ENCODE measurements at regions not wholly inside any gene's neighbourhood (a gene's known extent, or its start where the extent isn't known, plus 50 kb on each side); places are given as distances from the start of the nearest gene placed in this dataset.

DNA sequence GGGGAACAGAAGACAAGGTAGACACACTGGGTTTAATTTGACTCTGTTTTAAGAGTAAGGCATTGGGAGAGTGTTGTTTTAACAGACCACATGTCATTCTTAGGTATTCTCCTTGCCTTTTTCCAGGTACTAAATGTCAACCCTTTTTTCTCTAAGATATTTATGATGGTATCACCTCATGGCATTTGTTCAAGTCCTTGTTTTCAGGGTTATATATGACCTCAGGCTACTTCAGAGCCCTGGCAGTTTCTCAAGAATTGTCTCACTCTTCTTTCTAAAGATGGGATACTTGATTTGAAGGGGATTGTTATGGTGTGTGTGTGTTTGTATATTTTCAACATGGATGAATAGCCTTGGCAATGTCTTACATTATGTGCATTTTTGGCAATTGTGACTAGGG is 131.1 kb upstream of the ACTBL2 start:
- TF ChIP-seq, protein P1, sequence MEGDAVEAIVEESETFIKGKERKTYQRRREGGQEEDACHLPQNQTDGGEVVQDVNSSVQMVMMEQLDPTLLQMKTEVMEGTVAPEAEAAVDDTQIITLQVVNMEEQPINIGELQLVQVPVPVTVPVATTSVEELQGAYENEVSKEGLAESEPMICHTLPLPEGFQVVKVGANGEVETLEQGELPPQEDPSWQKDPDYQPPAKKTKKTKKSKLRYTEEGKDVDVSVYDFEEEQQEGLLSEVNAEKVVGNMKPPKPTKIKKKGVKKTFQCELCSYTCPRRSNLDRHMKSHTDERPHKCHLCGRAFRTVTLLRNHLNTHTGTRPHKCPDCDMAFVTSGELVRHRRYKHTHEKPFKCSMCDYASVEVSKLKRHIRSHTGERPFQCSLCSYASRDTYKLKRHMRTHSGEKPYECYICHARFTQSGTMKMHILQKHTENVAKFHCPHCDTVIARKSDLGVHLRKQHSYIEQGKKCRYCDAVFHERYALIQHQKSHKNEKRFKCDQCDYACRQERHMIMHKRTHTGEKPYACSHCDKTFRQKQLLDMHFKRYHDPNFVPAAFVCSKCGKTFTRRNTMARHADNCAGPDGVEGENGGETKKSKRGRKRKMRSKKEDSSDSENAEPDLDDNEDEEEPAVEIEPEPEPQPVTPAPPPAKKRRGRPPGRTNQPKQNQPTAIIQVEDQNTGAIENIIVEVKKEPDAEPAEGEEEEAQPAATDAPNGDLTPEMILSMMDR (IDR thresholded peaks at IDR 0.05): no peak
- TF ChIP-seq POLR2A (IDR thresholded peaks at IDR 0.05): no peak
